DND-41 (cell line): ENCODE measurements at regions not wholly inside any gene's neighbourhood (a gene's known extent, or its start where the extent isn't known, plus 50 kb on each side); places are given as distances from the start of the nearest gene placed in this dataset.

ENCODE experiments used
- CTCF ChIP-seq: IDR thresholded peaks from 2 replicates; pipeline ENCODE4 v1.5.1; 2012; ENCODE audit warnings: borderline replicate concordance, low read length, moderate library complexity, mild to moderate bottlenecking; ENCODE audit not compliant: poor library complexity, severe bottlenecking; ENCODE audit errors: extremely low read depth
- EZH2 ChIP-seq: IDR thresholded peaks from 3 replicates; pipeline ENCODE4 v1.6.1; 2012; ENCODE audit warnings: borderline replicate concordance, low read depth, mild to moderate bottlenecking, moderate library complexity, low read length, inconsistent platforms; ENCODE audit not compliant: severe bottlenecking

- TF ChIP-seq CTCF (no peak), EZH2 (no peak)
Measured at GRCh38 chr1:235017191-235017590, 111.4 kb downstream of the TOMM20 start.
